ENCODE measurements at regions not wholly inside any gene's neighbourhood (a gene's known extent, or its start where the extent isn't known, plus 50 kb on each side); places are given as distances from the start of the nearest gene placed in this dataset.
A peak's percentile ranks its signal among the peaks of the same experiment; 100 is the strongest.

DNA sequence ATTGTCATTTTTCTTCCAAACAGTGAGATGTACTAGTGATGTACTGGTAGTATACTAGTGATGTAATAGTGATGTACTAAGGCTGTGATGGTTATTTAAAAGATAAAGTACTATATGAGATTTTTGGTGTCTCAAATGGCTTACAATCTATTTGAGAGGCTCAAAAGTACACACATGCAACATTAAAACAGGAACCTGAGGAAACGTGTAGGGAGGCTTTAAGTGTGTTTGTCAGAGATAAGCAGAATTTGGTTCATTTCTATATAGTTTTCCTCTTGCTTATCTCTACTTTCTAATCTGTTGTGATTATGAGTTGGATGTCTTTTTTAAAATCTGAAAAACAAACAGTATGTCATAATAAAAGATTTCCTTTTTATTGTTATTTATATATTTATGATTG is 100.9 kb upstream of the SERTAD2 start (continued):
- TF ChIP-seq, protein P1, sequence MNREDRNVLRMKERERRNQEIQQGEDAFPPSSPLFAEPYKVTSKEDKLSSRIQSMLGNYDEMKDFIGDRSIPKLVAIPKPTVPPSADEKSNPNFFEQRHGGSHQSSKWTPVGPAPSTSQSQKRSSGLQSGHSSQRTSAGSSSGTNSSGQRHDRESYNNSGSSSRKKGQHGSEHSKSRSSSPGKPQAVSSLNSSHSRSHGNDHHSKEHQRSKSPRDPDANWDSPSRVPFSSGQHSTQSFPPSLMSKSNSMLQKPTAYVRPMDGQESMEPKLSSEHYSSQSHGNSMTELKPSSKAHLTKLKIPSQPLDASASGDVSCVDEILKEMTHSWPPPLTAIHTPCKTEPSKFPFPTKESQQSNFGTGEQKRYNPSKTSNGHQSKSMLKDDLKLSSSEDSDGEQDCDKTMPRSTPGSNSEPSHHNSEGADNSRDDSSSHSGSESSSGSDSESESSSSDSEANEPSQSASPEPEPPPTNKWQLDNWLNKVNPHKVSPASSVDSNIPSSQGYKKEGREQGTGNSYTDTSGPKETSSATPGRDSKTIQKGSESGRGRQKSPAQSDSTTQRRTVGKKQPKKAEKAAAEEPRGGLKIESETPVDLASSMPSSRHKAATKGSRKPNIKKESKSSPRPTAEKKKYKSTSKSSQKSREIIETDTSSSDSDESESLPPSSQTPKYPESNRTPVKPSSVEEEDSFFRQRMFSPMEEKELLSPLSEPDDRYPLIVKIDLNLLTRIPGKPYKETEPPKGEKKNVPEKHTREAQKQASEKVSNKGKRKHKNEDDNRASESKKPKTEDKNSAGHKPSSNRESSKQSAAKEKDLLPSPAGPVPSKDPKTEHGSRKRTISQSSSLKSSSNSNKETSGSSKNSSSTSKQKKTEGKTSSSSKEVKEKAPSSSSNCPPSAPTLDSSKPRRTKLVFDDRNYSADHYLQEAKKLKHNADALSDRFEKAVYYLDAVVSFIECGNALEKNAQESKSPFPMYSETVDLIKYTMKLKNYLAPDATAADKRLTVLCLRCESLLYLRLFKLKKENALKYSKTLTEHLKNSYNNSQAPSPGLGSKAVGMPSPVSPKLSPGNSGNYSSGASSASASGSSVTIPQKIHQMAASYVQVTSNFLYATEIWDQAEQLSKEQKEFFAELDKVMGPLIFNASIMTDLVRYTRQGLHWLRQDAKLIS (CRISPR knock-in tag; IDR thresholded peaks at IDR 0.05; ENCODE audit: borderline replicate concordance) = no peak
- TF ChIP-seq ZNF396 (CRISPR knock-in tag; IDR thresholded peaks at IDR 0.05; ENCODE audit: borderline replicate concordance) = no peak
- no peak for TF ChIP-seq ZNF121 (CRISPR knock-in tag; IDR thresholded peaks at IDR 0.05)

DNA sequence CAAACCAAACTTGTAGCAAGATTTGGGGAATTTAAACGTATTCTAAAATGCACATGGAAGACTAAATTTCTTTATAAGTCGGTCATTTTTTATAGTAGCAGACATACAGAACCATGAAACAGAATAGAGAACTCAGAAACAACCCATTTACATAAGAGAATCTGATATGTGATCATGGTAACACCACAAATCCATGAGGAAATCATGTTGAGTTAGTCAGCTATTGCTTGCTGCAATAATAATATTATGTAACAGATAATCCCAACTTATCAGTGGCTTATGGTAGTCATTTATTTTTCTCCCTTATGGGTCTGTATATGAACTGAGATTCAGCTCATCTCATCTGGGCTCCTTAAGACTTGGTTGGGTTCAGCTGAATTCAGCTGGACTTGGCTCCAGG is 103.4 kb upstream of the SERTAD2 start:
- CTCF ChIA-PET = no interaction called here
- ATAC-seq = no peak
- Mint-ChIP-seq H3K4me1 (peaks cover 9% of the 10 kb centered on the region), H3K27ac (no peak overlapping the region), H3K9me3 (peaks cover 12% of the 10 kb centered on the region), H3K4me3 (no peak overlapping the region), H3K36me3 (0 out of 2 replicates have a peak, but pooled peaks cover 4% of the 10 kb centered on the region), H3K27me3 (ENCODE audit: low read depth) (peaks cover 7% of the 10 kb centered on the region)
- DNase-seq (ENCODE audit: low spot score) = no peak
- no peak for TF ChIP-seq MYBL2 (CRISPR knock-in tag; IDR thresholded peaks at IDR 0.05)
- TF ChIP-seq PRRX2 (CRISPR knock-in tag; IDR thresholded peaks at IDR 0.05) = no peak
- TF ChIP-seq GRHL2 (CRISPR knock-in tag; IDR thresholded peaks at IDR 0.05; ENCODE audit: insufficient replicate concordance, severe bottlenecking) = no peak
- TF ChIP-seq, protein P2, sequence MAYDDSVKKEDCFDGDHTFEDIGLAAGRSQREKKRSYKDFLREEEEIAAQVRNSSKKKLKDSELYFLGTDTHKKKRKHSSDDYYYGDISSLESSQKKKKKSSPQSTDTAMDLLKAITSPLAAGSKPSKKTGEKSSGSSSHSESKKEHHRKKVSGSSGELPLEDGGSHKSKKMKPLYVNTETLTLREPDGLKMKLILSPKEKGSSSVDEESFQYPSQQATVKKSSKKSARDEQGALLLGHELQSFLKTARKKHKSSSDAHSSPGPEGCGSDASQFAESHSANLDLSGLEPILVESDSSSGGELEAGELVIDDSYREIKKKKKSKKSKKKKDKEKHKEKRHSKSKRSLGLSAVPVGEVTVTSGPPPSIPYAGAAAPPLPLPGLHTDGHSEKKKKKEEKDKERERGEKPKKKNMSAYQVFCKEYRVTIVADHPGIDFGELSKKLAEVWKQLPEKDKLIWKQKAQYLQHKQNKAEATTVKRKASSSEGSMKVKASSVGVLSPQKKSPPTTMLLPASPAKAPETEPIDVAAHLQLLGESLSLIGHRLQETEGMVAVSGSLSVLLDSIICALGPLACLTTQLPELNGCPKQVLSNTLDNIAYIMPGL (CRISPR knock-in tag; IDR thresholded peaks at IDR 0.05) = no peak
- TF ChIP-seq TCF7 (CRISPR knock-in tag; IDR thresholded peaks at IDR 0.05; ENCODE audit: low read depth) = no peak
- no peak for TF ChIP-seq TEAD1 (CRISPR knock-in tag; IDR thresholded peaks at IDR 0.05)
- TF ChIP-seq, protein P3, sequence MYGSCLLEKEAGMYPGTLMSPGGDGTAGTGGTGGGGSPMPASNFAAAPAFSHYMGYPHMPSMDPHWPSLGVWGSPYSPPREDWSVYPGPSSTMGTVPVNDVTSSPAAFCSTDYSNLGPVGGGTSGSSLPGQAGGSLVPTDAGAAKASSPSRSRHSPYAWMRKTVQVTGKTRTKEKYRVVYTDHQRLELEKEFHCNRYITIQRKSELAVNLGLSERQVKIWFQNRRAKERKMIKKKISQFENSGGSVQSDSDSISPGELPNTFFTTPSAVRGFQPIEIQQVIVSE (CRISPR knock-in tag; IDR thresholded peaks at IDR 0.05; ENCODE audit: borderline replicate concordance) = no peak
- TF ChIP-seq, protein P4, sequence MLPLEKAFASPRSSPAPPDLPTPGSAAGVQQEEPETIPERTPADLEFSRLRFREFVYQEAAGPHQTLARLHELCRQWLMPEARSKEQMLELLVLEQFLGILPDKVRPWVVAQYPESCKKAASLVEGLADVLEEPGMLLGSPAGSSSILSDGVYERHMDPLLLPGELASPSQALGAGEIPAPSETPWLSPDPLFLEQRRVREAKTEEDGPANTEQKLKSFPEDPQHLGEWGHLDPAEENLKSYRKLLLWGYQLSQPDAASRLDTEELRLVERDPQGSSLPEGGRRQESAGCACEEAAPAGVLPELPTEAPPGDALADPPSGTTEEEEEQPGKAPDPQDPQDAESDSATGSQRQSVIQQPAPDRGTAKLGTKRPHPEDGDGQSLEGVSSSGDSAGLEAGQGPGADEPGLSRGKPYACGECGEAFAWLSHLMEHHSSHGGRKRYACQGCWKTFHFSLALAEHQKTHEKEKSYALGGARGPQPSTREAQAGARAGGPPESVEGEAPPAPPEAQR (CRISPR knock-in tag; IDR thresholded peaks at IDR 0.05) = no peak
- TF ChIP-seq, protein P5, sequence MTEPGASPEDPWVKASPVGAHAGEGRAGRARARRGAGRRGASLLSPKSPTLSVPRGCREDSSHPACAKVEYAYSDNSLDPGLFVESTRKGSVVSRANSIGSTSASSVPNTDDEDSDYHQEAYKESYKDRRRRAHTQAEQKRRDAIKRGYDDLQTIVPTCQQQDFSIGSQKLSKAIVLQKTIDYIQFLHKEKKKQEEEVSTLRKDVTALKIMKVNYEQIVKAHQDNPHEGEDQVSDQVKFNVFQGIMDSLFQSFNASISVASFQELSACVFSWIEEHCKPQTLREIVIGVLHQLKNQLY (CRISPR knock-in tag; IDR thresholded peaks at IDR 0.05) = no peak
- no peak for TF ChIP-seq NFYB (CRISPR knock-in tag; conservative IDR thresholded peaks at IDR 0.05; ENCODE audit: low read depth)
- no peak for TF ChIP-seq ZNF263 (CRISPR knock-in tag; IDR thresholded peaks at IDR 0.05; ENCODE audit: low read depth)
- POLR2A ChIA-PET = no interaction called here

DNA sequence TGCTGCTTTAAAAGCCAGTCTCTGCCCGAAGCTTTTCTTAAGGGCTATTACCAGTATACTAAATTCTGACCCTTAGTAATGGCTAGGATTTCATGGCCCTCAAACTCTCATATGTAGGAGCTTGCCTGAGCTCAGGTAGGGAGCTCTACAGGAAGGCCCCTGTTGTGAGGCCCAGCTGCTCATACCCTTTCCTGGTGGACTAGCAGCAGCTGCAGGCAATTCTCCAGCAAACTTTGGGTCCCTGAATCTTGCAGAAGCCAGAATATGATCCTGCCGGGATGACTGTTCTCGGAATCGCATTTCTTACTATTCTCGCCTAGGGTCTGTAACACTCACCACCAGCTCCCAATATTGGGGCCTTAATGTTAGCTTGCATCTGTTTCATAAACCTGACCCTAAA is 106.4 kb upstream of the SERTAD2 start:
- Mint-ChIP-seq H3K4me3 (no peak overlapping the region), H3K27me3 (ENCODE audit: low read depth) (peaks cover 8% of the 10 kb centered on the region), H3K27ac (no peak overlapping the region), H3K4me1 (peaks cover 5% of the 10 kb centered on the region; the same call in 1 of the 2 replicates), H3K9me3 (peaks cover 9% of the 10 kb centered on the region), H3K36me3 (0 out of 2 replicates have a peak, but pooled peaks cover 4% of the 10 kb centered on the region)
- POLR2A ChIA-PET = interaction anchor here (0.9 to 1.4 kb wide), 2 partner anchors 9 to 10 kb away, joined by 3 to 4 read pairs; no protein-coding TSS in a partner anchor
- TF ChIP-seq, protein P6, sequence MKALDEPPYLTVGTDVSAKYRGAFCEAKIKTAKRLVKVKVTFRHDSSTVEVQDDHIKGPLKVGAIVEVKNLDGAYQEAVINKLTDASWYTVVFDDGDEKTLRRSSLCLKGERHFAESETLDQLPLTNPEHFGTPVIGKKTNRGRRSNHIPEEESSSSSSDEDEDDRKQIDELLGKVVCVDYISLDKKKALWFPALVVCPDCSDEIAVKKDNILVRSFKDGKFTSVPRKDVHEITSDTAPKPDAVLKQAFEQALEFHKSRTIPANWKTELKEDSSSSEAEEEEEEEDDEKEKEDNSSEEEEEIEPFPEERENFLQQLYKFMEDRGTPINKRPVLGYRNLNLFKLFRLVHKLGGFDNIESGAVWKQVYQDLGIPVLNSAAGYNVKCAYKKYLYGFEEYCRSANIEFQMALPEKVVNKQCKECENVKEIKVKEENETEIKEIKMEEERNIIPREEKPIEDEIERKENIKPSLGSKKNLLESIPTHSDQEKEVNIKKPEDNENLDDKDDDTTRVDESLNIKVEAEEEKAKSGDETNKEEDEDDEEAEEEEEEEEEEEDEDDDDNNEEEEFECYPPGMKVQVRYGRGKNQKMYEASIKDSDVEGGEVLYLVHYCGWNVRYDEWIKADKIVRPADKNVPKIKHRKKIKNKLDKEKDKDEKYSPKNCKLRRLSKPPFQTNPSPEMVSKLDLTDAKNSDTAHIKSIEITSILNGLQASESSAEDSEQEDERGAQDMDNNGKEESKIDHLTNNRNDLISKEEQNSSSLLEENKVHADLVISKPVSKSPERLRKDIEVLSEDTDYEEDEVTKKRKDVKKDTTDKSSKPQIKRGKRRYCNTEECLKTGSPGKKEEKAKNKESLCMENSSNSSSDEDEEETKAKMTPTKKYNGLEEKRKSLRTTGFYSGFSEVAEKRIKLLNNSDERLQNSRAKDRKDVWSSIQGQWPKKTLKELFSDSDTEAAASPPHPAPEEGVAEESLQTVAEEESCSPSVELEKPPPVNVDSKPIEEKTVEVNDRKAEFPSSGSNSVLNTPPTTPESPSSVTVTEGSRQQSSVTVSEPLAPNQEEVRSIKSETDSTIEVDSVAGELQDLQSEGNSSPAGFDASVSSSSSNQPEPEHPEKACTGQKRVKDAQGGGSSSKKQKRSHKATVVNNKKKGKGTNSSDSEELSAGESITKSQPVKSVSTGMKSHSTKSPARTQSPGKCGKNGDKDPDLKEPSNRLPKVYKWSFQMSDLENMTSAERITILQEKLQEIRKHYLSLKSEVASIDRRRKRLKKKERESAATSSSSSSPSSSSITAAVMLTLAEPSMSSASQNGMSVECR (CRISPR knock-in tag; IDR thresholded peaks at IDR 0.05; ENCODE audit: borderline replicate concordance) = no peak
- no peak for TF ChIP-seq ZNF121 (CRISPR knock-in tag; IDR thresholded peaks at IDR 0.05)
- TF ChIP-seq TEAD4 (CRISPR knock-in tag; IDR thresholded peaks at IDR 0.05) = no peak
- TF ChIP-seq ESRRA (CRISPR knock-in tag; IDR thresholded peaks at IDR 0.05; ENCODE audit: borderline replicate concordance) = no peak
- TF ChIP-seq, protein P7, sequence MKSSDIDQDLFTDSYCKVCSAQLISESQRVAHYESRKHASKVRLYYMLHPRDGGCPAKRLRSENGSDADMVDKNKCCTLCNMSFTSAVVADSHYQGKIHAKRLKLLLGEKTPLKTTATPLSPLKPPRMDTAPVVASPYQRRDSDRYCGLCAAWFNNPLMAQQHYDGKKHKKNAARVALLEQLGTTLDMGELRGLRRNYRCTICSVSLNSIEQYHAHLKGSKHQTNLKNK (CRISPR knock-in tag; IDR thresholded peaks at IDR 0.05) = no peak
- no peak for TF ChIP-seq JAZF1 (CRISPR knock-in tag; IDR thresholded peaks at IDR 0.05)
- CTCF ChIA-PET = interaction anchor here (0.5 to 2.4 kb wide), 4 partner anchors 9 to 120 kb away, joined by 4 to 12 read pairs (median 4); no protein-coding TSS in a partner anchor
- DNase-seq (ENCODE audit: low spot score) (no peak), ATAC-seq (peak; percentile 48)

Measured in WTC11 (cell line).